A549 (cell line): ENCODE measurements at regions not wholly inside any gene's neighbourhood (a gene's known extent, or its start where the extent isn't known, plus 50 kb on each side); places are given as distances from the start of the nearest gene placed in this dataset.

Experiments used
- ATAC-seq, 2 experiments: fragments of 200-7000 bp in 1 of 2; fragments of >200 bp in 1 of 2; cut with Nextera tagmentation in 1 of 2; cut with Tn5 transposase in 1 of 2; 3 replicates each; pipeline versions ENCODE4 v1.8.0 to v1.9.1; 2018 to 2020; ENCODE audit warnings: mild to moderate bottlenecking in 1 of 2, moderate library complexity in 1 of 2
- CTCF ChIA-PET: fragments of 300-600 bp; sonication (Branson Sonifier 250); formaldehyde crosslinking; extraction: SDS; loops from one replicate; lab custom pipeline; 2021; ENCODE audit warnings: antibody characterized with exemption, inconsistent platforms; lab: Yijun Ruan, JAX
- POLR2A ChIA-PET: fragments of 350-600 bp; formaldehyde crosslinking; extraction: SDS; loops from one replicate; lab custom pipeline; 2021; ENCODE audit warnings: antibody characterized with exemption, inconsistent platforms; lab: Yijun Ruan, JAX
- DNase-seq, 2 experiments: peaks; one replicate each; pipeline versions ENCODE4 v3.0.0 to v3.0.0-alpha.2; 2011 to 2016; ENCODE audit warnings: low read depth in 1 of 2, low spot score in 1 of 2
- FAIRE-seq: peaks from 2 replicates; lab custom pipeline; 2011; peaks lifted over from hg19 to GRCh38; lab: Jason Lieb, UNC
- H3K27ac ChIP-seq, 2 experiments: fragments of >200 bp; sonication (Bioruptor Twin); formaldehyde crosslinking; 3 replicates each; pipeline ENCODE4 v1.5.1; 2016 to 2017
- H3K4me1 ChIP-seq: fragments of >200 bp; sonication (Bioruptor Twin); formaldehyde crosslinking; 3 replicates; pipeline ENCODE4 v1.6.1; 2016
- H3K4me2 ChIP-seq: fragments of >200 bp; sonication (Bioruptor Twin); formaldehyde crosslinking; 3 replicates; pipeline ENCODE4 v1.6.1; 2016
- H3K4me3 ChIP-seq: fragments of >200 bp; sonication (Bioruptor Twin); formaldehyde crosslinking; 3 replicates; pipeline ENCODE4 v1.5.1; 2016
- H3K9me3 ChIP-seq: fragments of >200 bp; sonication (Bioruptor Twin); formaldehyde crosslinking; 3 replicates; pipeline ENCODE4 v1.6.1; 2016
- BHLHE40 ChIP-seq: IDR thresholded peaks from 2 replicates; pipeline ENCODE4 v1.6.1; 2012; ENCODE audit warnings: low read depth, low read length, inconsistent platforms
- CEBPB ChIP-seq, 2 experiments: fragments of >200 bp in 1 of 2; sonication (Bioruptor Twin) in 1 of 2; formaldehyde crosslinking in 1 of 2; IDR thresholded peaks; 2 replicates each; pipeline ENCODE4 v1.6.1; 2012 to 2016
- CHD4 ChIP-seq: fragments of 200-600 bp; sonication (generic); IDR thresholded peaks from 2 replicates; pipeline ENCODE4 v1.6.1; 2016; ENCODE audit warnings: antibody characterized with exemption, mild to moderate bottlenecking, borderline replicate concordance
- EHMT2 ChIP-seq: fragments of 200-600 bp; sonication (generic); IDR thresholded peaks from 2 replicates; pipeline ENCODE4 v1.6.1; 2016; ENCODE audit warnings: antibody characterized with exemption, low read depth, mild to moderate bottlenecking, moderate library complexity
- EP300 ChIP-seq, 2 experiments: fragments of >200 bp; sonication (Bioruptor Twin); formaldehyde crosslinking; IDR thresholded peaks; 2 replicates in 1 of 2; 3 replicates in 1 of 2; pipeline ENCODE4 v1.6.1; 2016 to 2017
- FOSB ChIP-seq: fragments of 250-450 bp; sonication (Bioruptor Pico); IDR thresholded peaks from 2 replicates; pipeline ENCODE4 v1.5.0; 2020; ENCODE audit warnings: mild to moderate bottlenecking, moderate library complexity
- GATA3 ChIP-seq: IDR thresholded peaks from 2 replicates; pipeline ENCODE4 v1.6.1; 2012; ENCODE audit warnings: borderline replicate concordance
- HDAC2 ChIP-seq: fragments of 200-600 bp; sonication (generic); IDR thresholded peaks from 2 replicates; pipeline ENCODE4 v1.6.1; 2016
- HEYL ChIP-seq: fragments of 250-450 bp; sonication (Bioruptor Pico); IDR thresholded peaks from 2 replicates; pipeline ENCODE4 v1.8.0; 2021; ENCODE audit warnings: mild to moderate bottlenecking, moderate library complexity
- JUNB ChIP-seq: fragments of >200 bp; sonication (Bioruptor Twin); formaldehyde crosslinking; IDR thresholded peaks from 2 replicates; pipeline ENCODE4 v1.6.1; 2016
- KDM1A ChIP-seq: fragments of 200-600 bp; sonication (generic); IDR thresholded peaks from 2 replicates; pipeline ENCODE4 v1.6.1; 2016; ENCODE audit warnings: low read depth, mild to moderate bottlenecking
- MAFK ChIP-seq: fragments of 450-650 bp; IDR thresholded peaks from 2 replicates; pipeline ENCODE4 v1.6.1; 2014; ENCODE audit not compliant: partially characterized antibody
- NFE2L2 ChIP-seq: fragments of 150-350 bp; conservative IDR thresholded peaks from 2 replicates; pipeline ENCODE4 v1.6.1; 2014; ENCODE audit warnings: low read length
- NR3C1 ChIP-seq: fragments of >200 bp; sonication (Bioruptor Twin); formaldehyde crosslinking; IDR thresholded peaks from 3 replicates; pipeline ENCODE4 v1.6.1; 2017
- PHF8 ChIP-seq: fragments of 200-600 bp; sonication (generic); IDR thresholded peaks from 2 replicates; pipeline ENCODE4 v1.6.1; 2016; ENCODE audit warnings: low read depth, mild to moderate bottlenecking, antibody characterized with exemption, moderate library complexity, borderline replicate concordance
- POLR2A ChIP-seq: IDR thresholded peaks from 2 replicates; pipeline ENCODE4 v1.6.1; 2012; ENCODE audit warnings: mild to moderate bottlenecking, low read length
- POLR2AphosphoS2 ChIP-seq: conservative IDR thresholded peaks from 2 replicates; pipeline ENCODE4 v1.6.1; 2012; ENCODE audit warnings: low read length, improper control_type of control experiment, inconsistent platforms
- RAD21 ChIP-seq, 2 experiments: fragments of >200 bp in 1 of 2; sonication (Bioruptor Twin) in 1 of 2; formaldehyde crosslinking in 1 of 2; IDR thresholded peaks in 1 of 2; conservative IDR thresholded peaks in 1 of 2; 2 replicates in 1 of 2; 3 replicates in 1 of 2; pipeline ENCODE4 v1.6.1; 2012 to 2018; ENCODE audit warnings: inconsistent platforms in 1 of 2
- RARB ChIP-seq: fragments of 250-450 bp; sonication (Bioruptor Pico); IDR thresholded peaks from 2 replicates; pipeline ENCODE4 v1.8.0; 2021; ENCODE audit warnings: mild to moderate bottlenecking, moderate library complexity
- RFX5 ChIP-seq: fragments of 450-650 bp; IDR thresholded peaks from 2 replicates; pipeline ENCODE4 v1.7.1; 2014; ENCODE audit warnings: antibody characterized with exemption, mild to moderate bottlenecking, moderate library complexity
- TFCP2L1 ChIP-seq: fragments of 250-450 bp; sonication (Bioruptor Pico); IDR thresholded peaks from 2 replicates; pipeline ENCODE4 v1.5.0; 2021; ENCODE audit warnings: mild to moderate bottlenecking
- ZC3H11A ChIP-seq: fragments of 450-650 bp; IDR thresholded peaks from 2 replicates; pipeline ENCODE4 v1.6.1; 2014; ENCODE audit warnings: antibody characterized with exemption, mild to moderate bottlenecking
- ZNF302 ChIP-seq: fragments of 250-450 bp; sonication (Bioruptor Pico); IDR thresholded peaks from 2 replicates; pipeline ENCODE4 v1.9.0; 2021; ENCODE audit warnings: inconsistent platforms, mild to moderate bottlenecking, moderate library complexity
- WGBS: methylation state at CpG from one replicate; pipeline ENCODE4 v1.1.6; 2017; ENCODE audit errors: missing lambda C conversion rate; 5-methylcytosine and 5-hydroxymethylcytosine counted together
- TF ChIP-seq, protein P1 (sequence below): fragments of >200 bp; sonication (Bioruptor Twin); formaldehyde crosslinking; IDR thresholded peaks from 2 replicates; pipeline ENCODE4 v1.6.1; 2016
- TF ChIP-seq, protein P2 (sequence below): fragments of >200 bp; sonication (Bioruptor Twin); formaldehyde crosslinking; IDR thresholded peaks from 3 replicates; pipeline ENCODE4 v1.6.1; 2016
- TF ChIP-seq, protein P3 (sequence below): fragments of 250-450 bp; sonication (Bioruptor Pico); IDR thresholded peaks from 2 replicates; pipeline ENCODE4 v1.5.0; 2021; ENCODE audit warnings: mild to moderate bottlenecking, moderate library complexity, borderline replicate concordance
- TF ChIP-seq, protein P4 (sequence below): fragments of 200-600 bp; sonication (generic); IDR thresholded peaks from 2 replicates; pipeline ENCODE4 v1.6.1; 2016; ENCODE audit warnings: antibody characterized with exemption, mild to moderate bottlenecking, moderate library complexity
- TF ChIP-seq, protein P5 (sequence below): fragments of >200 bp; sonication (Bioruptor Twin); formaldehyde crosslinking; IDR thresholded peaks from 3 replicates; pipeline ENCODE4 v1.5.1; 2016

DNA sequence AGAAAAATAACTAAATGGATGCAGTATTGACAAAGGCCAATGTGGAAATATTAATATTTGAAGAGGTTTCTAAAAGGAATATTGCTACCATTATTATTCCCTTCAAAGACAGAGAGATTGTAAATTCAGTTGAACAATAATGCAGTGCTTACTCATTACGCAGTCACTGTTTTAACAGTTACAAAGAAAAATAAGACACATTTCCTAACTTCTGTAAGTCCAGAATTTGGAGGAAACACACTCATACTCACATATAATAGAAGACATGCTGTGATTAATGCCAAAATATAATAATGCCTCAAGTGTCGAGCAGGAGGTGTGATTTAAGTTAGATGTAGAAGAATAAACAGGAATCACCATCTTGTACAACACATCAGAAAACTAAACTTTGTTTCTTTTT is 389.2 kb downstream of the FBXO15 start (continued):
- TF ChIP-seq, protein P1, sequence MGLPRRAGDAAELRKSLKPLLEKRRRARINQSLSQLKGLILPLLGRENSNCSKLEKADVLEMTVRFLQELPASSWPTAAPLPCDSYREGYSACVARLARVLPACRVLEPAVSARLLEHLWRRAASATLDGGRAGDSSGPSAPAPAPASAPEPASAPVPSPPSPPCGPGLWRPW: no peak
- TF ChIP-seq, protein P2, sequence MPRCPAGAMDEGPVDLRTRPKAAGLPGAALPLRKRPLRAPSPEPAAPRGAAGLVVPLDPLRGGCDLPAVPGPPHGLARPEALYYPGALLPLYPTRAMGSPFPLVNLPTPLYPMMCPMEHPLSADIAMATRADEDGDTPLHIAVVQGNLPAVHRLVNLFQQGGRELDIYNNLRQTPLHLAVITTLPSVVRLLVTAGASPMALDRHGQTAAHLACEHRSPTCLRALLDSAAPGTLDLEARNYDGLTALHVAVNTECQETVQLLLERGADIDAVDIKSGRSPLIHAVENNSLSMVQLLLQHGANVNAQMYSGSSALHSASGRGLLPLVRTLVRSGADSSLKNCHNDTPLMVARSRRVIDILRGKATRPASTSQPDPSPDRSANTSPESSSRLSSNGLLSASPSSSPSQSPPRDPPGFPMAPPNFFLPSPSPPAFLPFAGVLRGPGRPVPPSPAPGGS: no peak
- TF ChIP-seq, all 56 proteins: peak for 0

DNA sequence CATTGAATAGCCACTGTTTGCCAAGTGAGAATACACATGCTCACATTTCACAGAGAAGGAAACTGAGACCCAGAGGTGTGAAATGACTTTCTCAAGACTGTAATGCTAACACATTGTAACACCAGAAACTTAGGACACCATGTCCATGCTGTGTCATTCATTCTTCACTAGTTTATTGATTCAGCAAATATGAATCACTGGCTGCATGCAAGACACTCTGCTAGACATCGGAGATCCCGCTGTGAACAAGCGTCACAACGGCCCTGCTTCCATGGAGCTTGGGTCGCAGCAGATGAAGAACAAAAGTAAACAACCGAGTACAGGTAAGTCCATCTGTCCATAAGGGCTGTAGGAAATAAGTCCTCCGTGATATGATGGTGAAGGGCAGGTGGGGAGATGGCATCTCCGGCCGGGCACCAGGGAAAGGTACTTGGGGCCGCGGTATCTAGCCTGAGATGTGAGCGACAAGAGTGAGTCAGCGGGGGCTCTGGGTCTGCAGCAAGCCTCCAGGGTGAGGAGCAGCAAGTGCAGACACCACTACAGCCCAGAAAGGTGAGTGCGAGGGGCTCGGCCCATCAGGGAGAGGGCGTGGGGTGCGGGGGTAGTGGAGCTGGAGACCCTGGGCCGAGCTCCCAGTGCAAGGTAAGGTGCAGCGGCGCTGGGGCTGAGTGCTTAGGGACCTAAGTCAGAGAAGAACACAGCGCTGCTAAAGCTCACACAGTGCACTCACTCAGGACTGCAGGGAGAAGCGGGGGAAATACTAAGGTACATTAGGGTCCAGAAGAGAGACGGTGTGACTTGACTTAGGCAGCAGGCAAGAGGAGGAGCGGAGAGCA is 391.2 kb downstream of the FBXO15 start:
- H3K9me3 ChIP-seq: no peaks in the 10 kb centered on the region
- 22% methylated on average over 23 of the region's 24 CpGs for WGBS
- ATAC-seq (peak; percentile 69 to 82; a peak in 5 of 6 replicates), FAIRE-seq (no peak), DNase-seq (peak; percentile 12 to 61)
- H3K4me3 ChIP-seq: peak overlapping the region; percentile 33; the same call in 2 of the 3 replicates
- POLR2A ChIA-PET: no interaction called here
- peak overlapping the region; percentile 77 to 81 for H3K27ac ChIP-seq
- CTCF ChIA-PET: no interaction called here
- H3K4me1 ChIP-seq: peaks cover 48% of the 10 kb centered on the region
- H3K4me2 ChIP-seq: peak overlapping the region; percentile 85
- no peak for TF ChIP-seq BHLHE40
- TF ChIP-seq POLR2A: no peak
- peak; percentile 82 for TF ChIP-seq MAFK
- no peak for TF ChIP-seq NR3C1
- TF ChIP-seq, protein P1: no peak
- TF ChIP-seq EP300 (IDR thresholded peaks at IDR 0.05): no peak
- TF ChIP-seq PHF8: no peak
- TF ChIP-seq POLR2AphosphoS2: no peak
- TF ChIP-seq FOSB (CRISPR knock-in tag): no peak
- 0 out of 4 replicates have a peak, but pooled peaks of 1 of the 2 experiments have one; percentile 3 for TF ChIP-seq CEBPB (IDR thresholded peaks at IDR 0.05)
- TF ChIP-seq, protein P3, sequence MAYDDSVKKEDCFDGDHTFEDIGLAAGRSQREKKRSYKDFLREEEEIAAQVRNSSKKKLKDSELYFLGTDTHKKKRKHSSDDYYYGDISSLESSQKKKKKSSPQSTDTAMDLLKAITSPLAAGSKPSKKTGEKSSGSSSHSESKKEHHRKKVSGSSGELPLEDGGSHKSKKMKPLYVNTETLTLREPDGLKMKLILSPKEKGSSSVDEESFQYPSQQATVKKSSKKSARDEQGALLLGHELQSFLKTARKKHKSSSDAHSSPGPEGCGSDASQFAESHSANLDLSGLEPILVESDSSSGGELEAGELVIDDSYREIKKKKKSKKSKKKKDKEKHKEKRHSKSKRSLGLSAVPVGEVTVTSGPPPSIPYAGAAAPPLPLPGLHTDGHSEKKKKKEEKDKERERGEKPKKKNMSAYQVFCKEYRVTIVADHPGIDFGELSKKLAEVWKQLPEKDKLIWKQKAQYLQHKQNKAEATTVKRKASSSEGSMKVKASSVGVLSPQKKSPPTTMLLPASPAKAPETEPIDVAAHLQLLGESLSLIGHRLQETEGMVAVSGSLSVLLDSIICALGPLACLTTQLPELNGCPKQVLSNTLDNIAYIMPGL: no peak
- no peak for TF ChIP-seq RARB (CRISPR knock-in tag)
- TF ChIP-seq RFX5: no peak
- peak; percentile 54; the same call in 1 of the 2 replicates for TF ChIP-seq JUNB
- TF ChIP-seq CHD4: no peak
- no peak for TF ChIP-seq NFE2L2
- TF ChIP-seq ZNF302: no peak
- TF ChIP-seq KDM1A: no peak
- TF ChIP-seq, protein P4, sequence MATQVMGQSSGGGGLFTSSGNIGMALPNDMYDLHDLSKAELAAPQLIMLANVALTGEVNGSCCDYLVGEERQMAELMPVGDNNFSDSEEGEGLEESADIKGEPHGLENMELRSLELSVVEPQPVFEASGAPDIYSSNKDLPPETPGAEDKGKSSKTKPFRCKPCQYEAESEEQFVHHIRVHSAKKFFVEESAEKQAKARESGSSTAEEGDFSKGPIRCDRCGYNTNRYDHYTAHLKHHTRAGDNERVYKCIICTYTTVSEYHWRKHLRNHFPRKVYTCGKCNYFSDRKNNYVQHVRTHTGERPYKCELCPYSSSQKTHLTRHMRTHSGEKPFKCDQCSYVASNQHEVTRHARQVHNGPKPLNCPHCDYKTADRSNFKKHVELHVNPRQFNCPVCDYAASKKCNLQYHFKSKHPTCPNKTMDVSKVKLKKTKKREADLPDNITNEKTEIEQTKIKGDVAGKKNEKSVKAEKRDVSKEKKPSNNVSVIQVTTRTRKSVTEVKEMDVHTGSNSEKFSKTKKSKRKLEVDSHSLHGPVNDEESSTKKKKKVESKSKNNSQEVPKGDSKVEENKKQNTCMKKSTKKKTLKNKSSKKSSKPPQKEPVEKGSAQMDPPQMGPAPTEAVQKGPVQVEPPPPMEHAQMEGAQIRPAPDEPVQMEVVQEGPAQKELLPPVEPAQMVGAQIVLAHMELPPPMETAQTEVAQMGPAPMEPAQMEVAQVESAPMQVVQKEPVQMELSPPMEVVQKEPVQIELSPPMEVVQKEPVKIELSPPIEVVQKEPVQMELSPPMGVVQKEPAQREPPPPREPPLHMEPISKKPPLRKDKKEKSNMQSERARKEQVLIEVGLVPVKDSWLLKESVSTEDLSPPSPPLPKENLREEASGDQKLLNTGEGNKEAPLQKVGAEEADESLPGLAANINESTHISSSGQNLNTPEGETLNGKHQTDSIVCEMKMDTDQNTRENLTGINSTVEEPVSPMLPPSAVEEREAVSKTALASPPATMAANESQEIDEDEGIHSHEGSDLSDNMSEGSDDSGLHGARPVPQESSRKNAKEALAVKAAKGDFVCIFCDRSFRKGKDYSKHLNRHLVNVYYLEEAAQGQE: no peak
- TF ChIP-seq HEYL (CRISPR knock-in tag): no peak
- TF ChIP-seq, protein P2: no peak
- no peak for TF ChIP-seq RAD21 (conservative IDR thresholded peaks at IDR 0.05 in 1 of 2, IDR thresholded peaks at IDR 0.05 in 1 of 2)
- no peak for TF ChIP-seq EHMT2
- TF ChIP-seq, protein P5, sequence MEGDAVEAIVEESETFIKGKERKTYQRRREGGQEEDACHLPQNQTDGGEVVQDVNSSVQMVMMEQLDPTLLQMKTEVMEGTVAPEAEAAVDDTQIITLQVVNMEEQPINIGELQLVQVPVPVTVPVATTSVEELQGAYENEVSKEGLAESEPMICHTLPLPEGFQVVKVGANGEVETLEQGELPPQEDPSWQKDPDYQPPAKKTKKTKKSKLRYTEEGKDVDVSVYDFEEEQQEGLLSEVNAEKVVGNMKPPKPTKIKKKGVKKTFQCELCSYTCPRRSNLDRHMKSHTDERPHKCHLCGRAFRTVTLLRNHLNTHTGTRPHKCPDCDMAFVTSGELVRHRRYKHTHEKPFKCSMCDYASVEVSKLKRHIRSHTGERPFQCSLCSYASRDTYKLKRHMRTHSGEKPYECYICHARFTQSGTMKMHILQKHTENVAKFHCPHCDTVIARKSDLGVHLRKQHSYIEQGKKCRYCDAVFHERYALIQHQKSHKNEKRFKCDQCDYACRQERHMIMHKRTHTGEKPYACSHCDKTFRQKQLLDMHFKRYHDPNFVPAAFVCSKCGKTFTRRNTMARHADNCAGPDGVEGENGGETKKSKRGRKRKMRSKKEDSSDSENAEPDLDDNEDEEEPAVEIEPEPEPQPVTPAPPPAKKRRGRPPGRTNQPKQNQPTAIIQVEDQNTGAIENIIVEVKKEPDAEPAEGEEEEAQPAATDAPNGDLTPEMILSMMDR: no peak
- TF ChIP-seq GATA3: peak; percentile 26; the same call in 1 of the 2 replicates
- TF ChIP-seq ZC3H11A: no peak
- no peak for TF ChIP-seq HDAC2
- no peak for TF ChIP-seq TFCP2L1 (CRISPR knock-in tag)
